ENCODE measurements at regions not wholly inside any gene's neighbourhood (a gene's known extent, or its start where the extent isn't known, plus 50 kb on each side); places are given as distances from the start of the nearest gene placed in this dataset.

- no peak for TF ChIP-seq POLR2AphosphoS5 (IDR thresholded peaks at IDR 0.05)
- peak; percentile 58 for TF ChIP-seq CTCF (IDR thresholded peaks at IDR 0.05; ENCODE audit: poor library complexity, severe bottlenecking)
- TF ChIP-seq RAD21 (conservative IDR thresholded peaks at IDR 0.05): peak; percentile 59
These were observed 207.0 kb upstream of the FANCL start for GRCh38 chr2:58448065-58448507.
